HEK293 (cell line): ENCODE measurements at regions not wholly inside any gene's neighbourhood (a gene's known extent, or its start where the extent isn't known, plus 50 kb on each side); places are given as distances from the start of the nearest gene placed in this dataset.

Experiments used
- CTCF ChIA-PET: fragments of 350-600 bp; formaldehyde crosslinking; extraction: SDS; loops from one replicate; lab custom pipeline; 2021; ENCODE audit warnings: antibody characterized with exemption; lab: Yijun Ruan, JAX
- POLR2A ChIA-PET: fragments of 300-600 bp; formaldehyde crosslinking; extraction: SDS; loops from one replicate; lab custom pipeline; 2020; ENCODE audit warnings: antibody characterized with exemption, inconsistent platforms; lab: Yijun Ruan, JAX
- H3K27ac ChIP-seq: fragments of 200-500 bp; sonication (Bioruptor generic); 2 replicates; pipeline ENCODE4 v1.5.1; 2014; ENCODE audit warnings: low read depth, low read length, control low read depth, inconsistent platforms; ENCODE audit errors: extremely low read depth
- H3K36me3 ChIP-seq, 2 experiments: fragments of 200-500 bp in 1 of 2; sonication (Bioruptor generic) in 1 of 2; 1 replicate in 1 of 2; 2 replicates in 1 of 2; pipeline ENCODE4 v1.5.1; 2014 to 2017; ENCODE audit warnings: inconsistent platforms in 2 of 2, low read length in 2 of 2; ENCODE audit not compliant: control insufficient read depth in 2 of 2, insufficient read depth in 1 of 2
- H3K4me1 ChIP-seq: fragments of 200-500 bp; sonication (Bioruptor generic); 2 replicates; pipeline ENCODE4 v1.5.1; 2014; ENCODE audit warnings: mild to moderate bottlenecking, low read length, inconsistent platforms; ENCODE audit not compliant: control insufficient read depth, insufficient read depth
- H3K4me3 ChIP-seq: 2 replicates; pipeline ENCODE4 v1.5.1; 2011; ENCODE audit warnings: low read depth, mild to moderate bottlenecking, control low read depth, low read length, moderate library complexity
- H3K9me3 ChIP-seq: fragments of 200-500 bp; sonication (Bioruptor generic); 2 replicates; pipeline ENCODE4 v1.5.1; 2014; ENCODE audit warnings: low read depth, low read length, inconsistent platforms; ENCODE audit not compliant: control insufficient read depth, insufficient read depth
- GLIS1 ChIP-seq: fragments of 450-650 bp; formaldehyde crosslinking; IDR thresholded peaks from 2 replicates; pipeline ENCODE4 v1.5.1; 2016; ENCODE audit warnings: missing biosample characterization, missing genetic modification characterization
- KLF8 ChIP-seq: fragments of 450-650 bp; formaldehyde crosslinking; IDR thresholded peaks from 2 replicates; pipeline ENCODE4 v1.5.1; 2016; ENCODE audit warnings: missing biosample characterization, missing genetic modification characterization
- MEIS1 ChIP-seq: sonication (generic); formaldehyde crosslinking; IDR thresholded peaks from 2 replicates; pipeline ENCODE4 v1.8.1; 2022; ENCODE audit warnings: missing genetic modification reagents, mild to moderate bottlenecking, borderline replicate concordance
- MYNN ChIP-seq: fragments of 450-650 bp; formaldehyde crosslinking; IDR thresholded peaks from 2 replicates; pipeline ENCODE4 v1.5.1; 2016; ENCODE audit warnings: missing biosample characterization, missing genetic modification characterization, borderline replicate concordance
- PRDM4 ChIP-seq: fragments of 450-650 bp; formaldehyde crosslinking; IDR thresholded peaks from 2 replicates; pipeline ENCODE4 v1.5.1; 2017; ENCODE audit warnings: missing biosample characterization, missing genetic modification characterization
- ZBTB20 ChIP-seq: fragments of 450-650 bp; formaldehyde crosslinking; IDR thresholded peaks from 2 replicates; pipeline ENCODE4 v1.5.1; 2016; ENCODE audit warnings: missing biosample characterization, missing genetic modification characterization
- ZBTB49 ChIP-seq: fragments of 450-650 bp; formaldehyde crosslinking; IDR thresholded peaks from 2 replicates; pipeline ENCODE4 v1.5.1; 2016; ENCODE audit warnings: missing biosample characterization, missing genetic modification characterization, low read depth
- ZBTB8A ChIP-seq: fragments of 450-650 bp; formaldehyde crosslinking; IDR thresholded peaks from 2 replicates; pipeline ENCODE4 v1.5.1; 2016; ENCODE audit warnings: missing biosample characterization, missing genetic modification characterization
- ZFHX2 ChIP-seq: fragments of 450-650 bp; formaldehyde crosslinking; conservative IDR thresholded peaks from 2 replicates; pipeline ENCODE4 v1.5.1; 2016; ENCODE audit warnings: missing biosample characterization, missing genetic modification characterization
- ZFP41 ChIP-seq: fragments of 450-650 bp; formaldehyde crosslinking; IDR thresholded peaks from 2 replicates; pipeline ENCODE4 v1.5.1; 2016; ENCODE audit warnings: missing biosample characterization, missing genetic modification characterization, borderline replicate concordance
- ZIC2 ChIP-seq: fragments of 450-650 bp; formaldehyde crosslinking; IDR thresholded peaks from 2 replicates; pipeline ENCODE4 v1.5.1; 2016; ENCODE audit warnings: missing biosample characterization, missing genetic modification characterization
- ZNF132 ChIP-seq: fragments of 450-650 bp; formaldehyde crosslinking; IDR thresholded peaks from 2 replicates; pipeline ENCODE4 v1.5.1; 2017; ENCODE audit warnings: missing biosample characterization, missing genetic modification characterization, borderline replicate concordance
- ZNF16 ChIP-seq: fragments of 450-650 bp; formaldehyde crosslinking; IDR thresholded peaks from 2 replicates; pipeline ENCODE4 v1.5.1; 2016; ENCODE audit warnings: low read depth, missing biosample characterization, missing genetic modification characterization
- ZNF174 ChIP-seq: fragments of 450-650 bp; formaldehyde crosslinking; IDR thresholded peaks from 2 replicates; pipeline ENCODE4 v1.5.0; 2017; ENCODE audit warnings: missing biosample characterization, mild to moderate bottlenecking, missing genetic modification characterization
- ZNF18 ChIP-seq: fragments of 450-650 bp; formaldehyde crosslinking; IDR thresholded peaks from 2 replicates; pipeline ENCODE4 v1.5.1; 2016; ENCODE audit warnings: missing biosample characterization, missing genetic modification characterization
- ZNF266 ChIP-seq: fragments of 450-650 bp; formaldehyde crosslinking; IDR thresholded peaks from 2 replicates; pipeline ENCODE4 v1.5.1; 2016; ENCODE audit warnings: missing biosample characterization, missing genetic modification characterization, low read depth
- ZNF280C ChIP-seq: fragments of 450-650 bp; formaldehyde crosslinking; IDR thresholded peaks from 2 replicates; pipeline ENCODE4 v1.5.1; 2016; ENCODE audit warnings: missing biosample characterization, missing genetic modification characterization
- ZNF311 ChIP-seq: fragments of 450-650 bp; formaldehyde crosslinking; IDR thresholded peaks from 2 replicates; pipeline ENCODE4 v1.5.1; 2017; ENCODE audit warnings: missing biosample characterization, missing genetic modification characterization, borderline replicate concordance
- ZNF529 ChIP-seq: fragments of 450-650 bp; formaldehyde crosslinking; IDR thresholded peaks from 2 replicates; pipeline ENCODE4 v1.5.1; 2017; ENCODE audit warnings: missing genetic modification characterization, missing biosample characterization; ENCODE audit not compliant: insufficient replicate concordance
- ZNF530 ChIP-seq: fragments of 450-650 bp; formaldehyde crosslinking; IDR thresholded peaks from 2 replicates; pipeline ENCODE4 v1.5.1; 2016; ENCODE audit warnings: low read depth, missing biosample characterization, missing genetic modification characterization
- ZNF548 ChIP-seq: fragments of 450-650 bp; formaldehyde crosslinking; IDR thresholded peaks from 2 replicates; pipeline ENCODE4 v1.5.1; 2016; ENCODE audit warnings: missing biosample characterization, missing genetic modification characterization
- ZNF555 ChIP-seq: fragments of 450-650 bp; formaldehyde crosslinking; conservative IDR thresholded peaks from 2 replicates; pipeline ENCODE4 v1.5.1; 2017; ENCODE audit warnings: missing biosample characterization, mild to moderate bottlenecking, missing genetic modification characterization, inconsistent platforms
- ZNF645 ChIP-seq: fragments of 450-650 bp; formaldehyde crosslinking; IDR thresholded peaks from 2 replicates; pipeline ENCODE4; 2016; ENCODE audit warnings: missing biosample characterization, missing genetic modification characterization
- ZNF664 ChIP-seq: fragments of 450-650 bp; formaldehyde crosslinking; IDR thresholded peaks from 2 replicates; pipeline ENCODE4 v1.5.1; 2016; ENCODE audit warnings: missing biosample characterization, missing genetic modification characterization
- ZSCAN23 ChIP-seq: fragments of 450-650 bp; formaldehyde crosslinking; IDR thresholded peaks from 2 replicates; pipeline ENCODE4 v1.5.1; 2016; ENCODE audit warnings: missing biosample characterization, missing genetic modification characterization

GRCh38 chr3:144843099-144843498 lies 871.5 kb downstream of the DIPK2A start:
- H3K36me3 ChIP-seq: no peaks in the 10 kb centered on the region
- H3K9me3 ChIP-seq: no peaks in the 10 kb centered on the region
- TF ChIP-seq PRDM4 (tag by site-specific recombination) (no peak), ZNF664 (tag by site-specific recombination) (no peak), ZBTB20 (tag by site-specific recombination) (no peak), ZSCAN23 (tag by site-specific recombination) (no peak), ZFP41 (tag by site-specific recombination) (no peak), MYNN (tag by site-specific recombination) (no peak), GLIS1 (no peak), ZNF174 (no peak), ZNF132 (tag by site-specific recombination) (no peak), ZBTB49 (tag by site-specific recombination) (no peak), ZNF280C (tag by site-specific recombination) (no peak), ZNF548 (tag by site-specific recombination) (no peak), ZBTB8A (no peak), ZNF18 (no peak), ZNF311 (tag by site-specific recombination) (no peak), ZIC2 (tag by site-specific recombination) (no peak), ZNF16 (tag by site-specific recombination) (no peak)
- ChIA-PET CTCF (no interaction called here), POLR2A (no interaction called here)
- H3K27ac ChIP-seq: no peak overlapping the region
- no peaks in the 10 kb centered on the region for H3K4me1 ChIP-seq
- H3K4me3 ChIP-seq: no peak overlapping the region

GRCh38 chr3:144852999-144853398 lies 881.4 kb downstream of the DIPK2A start:
- no peak overlapping the region for H3K4me3 ChIP-seq
- POLR2A ChIA-PET: no interaction called here
- H3K27ac ChIP-seq: no peak overlapping the region
- H3K9me3 ChIP-seq: no peaks in the 10 kb centered on the region
- H3K36me3 ChIP-seq: no peaks in the 10 kb centered on the region
- CTCF ChIA-PET: no interaction called here
- no peaks in the 10 kb centered on the region for H3K4me1 ChIP-seq
- no peak for TF ChIP-seq ZFHX2 (tag by site-specific recombination)
- TF ChIP-seq ZNF645 (tag by site-specific recombination): no peak
- no peak for TF ChIP-seq ZNF529 (tag by site-specific recombination)
- no peak for TF ChIP-seq ZNF266 (tag by site-specific recombination)
- TF ChIP-seq ZNF555 (tag by site-specific recombination): no peak
- TF ChIP-seq ZNF530 (tag by site-specific recombination): no peak
- no peak for TF ChIP-seq PRDM4 (tag by site-specific recombination)
- no peak for TF ChIP-seq MEIS1
- no peak for TF ChIP-seq KLF8 (tag by site-specific recombination)
